ENCODE measurements at regions not wholly inside any gene's neighbourhood (a gene's known extent, or its start where the extent isn't known, plus 50 kb on each side); places are given as distances from the start of the nearest gene placed in this dataset.
A peak's percentile ranks its signal among the peaks of the same experiment; 100 is the strongest.
"Not testable (repeated sequence)": the region's sequence is repeated elsewhere in the genome, so short reads cannot be mapped to it uniquely, and the experiment has no call there.

GRCh38 chr1:148432318-148432717, 50.8 kb downstream of the PPIAL4G start:
- DNase-seq (ENCODE audit: low read depth, low spot score); in situ Hi-C loops (cut with HindIII; ENCODE audit: low pct_unique_long_range_greater_than_20kb, low sequenced_read_pairs): not testable (repeated sequence)

GRCh38 chr1:148429856-148430255, 53.2 kb downstream of the PPIAL4G start:
- in situ Hi-C loops (cut with HindIII; ENCODE audit: low pct_unique_long_range_greater_than_20kb, low sequenced_read_pairs); DNase-seq (ENCODE audit: low read depth, low spot score): not testable (repeated sequence)

- in situ Hi-C loops (cut with HindIII; ENCODE audit: low pct_unique_long_range_greater_than_20kb, low sequenced_read_pairs); DNase-seq (ENCODE audit: low read depth, low spot score): not testable (repeated sequence)
These were observed 56.0 kb downstream of the PPIAL4G start for GRCh38 chr1:148426940-148427611.

- in situ Hi-C loops (cut with HindIII; ENCODE audit: low pct_unique_long_range_greater_than_20kb, low sequenced_read_pairs); DNase-seq (ENCODE audit: low read depth, low spot score): not testable (repeated sequence)
These were observed 56.7 kb downstream of the PPIAL4G start for GRCh38 chr1:148426385-148426784.

GRCh38 chr1:148424143-148425003, 58.7 kb downstream of the PPIAL4G start:
- peak; percentile 88 for DNase-seq (ENCODE audit: low read depth, low spot score)
- in situ Hi-C loops (cut with HindIII; ENCODE audit: low pct_unique_long_range_greater_than_20kb, low sequenced_read_pairs), result not testable (repeated sequence)

- in situ Hi-C loops (cut with HindIII; ENCODE audit: low pct_unique_long_range_greater_than_20kb, low sequenced_read_pairs); DNase-seq (ENCODE audit: low read depth, low spot score): not testable (repeated sequence)
These were observed 60.2 kb downstream of the PPIAL4G start for GRCh38 chr1:148422921-148423320.

- in situ Hi-C loops (cut with HindIII; ENCODE audit: low pct_unique_long_range_greater_than_20kb, low sequenced_read_pairs), result not testable (repeated sequence)
These were observed 65.9 kb downstream of the PPIAL4G start for GRCh38 chr1:148417241-148417640.

GRCh38 chr1:148413385-148413784, 69.7 kb downstream of the PPIAL4G start:
- in situ Hi-C loops (cut with HindIII; ENCODE audit: low pct_unique_long_range_greater_than_20kb, low sequenced_read_pairs); DNase-seq (ENCODE audit: low read depth, low spot score): not testable (repeated sequence)

More at GRCh38 chr1:148417241-148417640, 65.9 kb downstream of the PPIAL4G start:
- DNase-seq (ENCODE audit: low read depth, low spot score), result peak; percentile 39

GRCh38 chr1:148404786-148405568, 78.1 kb downstream of the PPIAL4G start:
- in situ Hi-C loops (cut with HindIII; ENCODE audit: low pct_unique_long_range_greater_than_20kb, low sequenced_read_pairs); DNase-seq (ENCODE audit: low read depth, low spot score): not testable (repeated sequence)

GRCh38 chr1:148403925-148404324, 79.2 kb downstream of the PPIAL4G start:
- in situ Hi-C loops (cut with HindIII; ENCODE audit: low pct_unique_long_range_greater_than_20kb, low sequenced_read_pairs), result not testable (repeated sequence)

GRCh38 chr1:148403085-148403456, 80.0 kb downstream of the PPIAL4G start:
- in situ Hi-C loops (cut with HindIII; ENCODE audit: low pct_unique_long_range_greater_than_20kb, low sequenced_read_pairs), result not testable (repeated sequence)
- DNase-seq (ENCODE audit: low read depth, low spot score), result peak; percentile 20

More at GRCh38 chr1:148403925-148404324, 79.2 kb downstream of the PPIAL4G start:
- DNase-seq (ENCODE audit: low read depth, low spot score), result not testable (repeated sequence)

- DNase-seq (ENCODE audit: low read depth, low spot score), result peak; percentile 86
- in situ Hi-C loops (cut with HindIII; ENCODE audit: low pct_unique_long_range_greater_than_20kb, low sequenced_read_pairs), result not testable (repeated sequence)
These were observed 80.7 kb downstream of the PPIAL4G start for GRCh38 chr1:148402152-148403084.

GRCh38 chr1:148397516-148397915, 85.6 kb downstream of the PPIAL4G start:
- DNase-seq (ENCODE audit: low read depth, low spot score); in situ Hi-C loops (cut with HindIII; ENCODE audit: low pct_unique_long_range_greater_than_20kb, low sequenced_read_pairs): not testable (repeated sequence)

GRCh38 chr1:148392505-148392904, 90.6 kb downstream of the PPIAL4G start:
- in situ Hi-C loops (cut with HindIII; ENCODE audit: low pct_unique_long_range_greater_than_20kb, low sequenced_read_pairs); DNase-seq (ENCODE audit: low read depth, low spot score): not testable (repeated sequence)

- in situ Hi-C loops (cut with HindIII; ENCODE audit: low pct_unique_long_range_greater_than_20kb, low sequenced_read_pairs); DNase-seq (ENCODE audit: low read depth, low spot score): not testable (repeated sequence)
These were observed 91.8 kb downstream of the PPIAL4G start for GRCh38 chr1:148391323-148391722.

GRCh38 chr1:148389027-148389339, 94.1 kb downstream of the PPIAL4G start:
- in situ Hi-C loops (cut with HindIII; ENCODE audit: low pct_unique_long_range_greater_than_20kb, low sequenced_read_pairs), result no loop called here
- no peak for DNase-seq (ENCODE audit: low read depth, low spot score)

Data from SK-MEL-5 (cell line).